HEK293T (cell line): ENCODE measurements at regions not wholly inside any gene's neighbourhood (a gene's known extent, or its start where the extent isn't known, plus 50 kb on each side); places are given as distances from the start of the nearest gene placed in this dataset.

Experiments
- CTCF ChIA-PET: fragments of 350-600 bp; formaldehyde crosslinking; extraction: SDS; loops from one replicate; lab custom pipeline; 2021; ENCODE audit warnings: antibody characterized with exemption, inconsistent platforms; lab: Yijun Ruan, JAX
- POLR2A ChIA-PET: fragments of 350-600 bp; formaldehyde crosslinking; extraction: SDS; loops from one replicate; lab custom pipeline; 2020; ENCODE audit warnings: antibody characterized with exemption, inconsistent platforms; lab: Yijun Ruan, JAX
- DNase-seq: peaks from one replicate; pipeline ENCODE4 v3.0.0; 2012; ENCODE audit warnings: mixed read lengths; ENCODE audit errors: extremely low spot score
- ARNT ChIP-seq: fragments of 450-650 bp; IDR thresholded peaks from 2 replicates; pipeline ENCODE4 v1.6.1; 2017; ENCODE audit warnings: mild to moderate bottlenecking
- BHLHE40 ChIP-seq: fragments of 450-650 bp; IDR thresholded peaks from 2 replicates; pipeline ENCODE4 v1.6.1; 2016; ENCODE audit warnings: mild to moderate bottlenecking, moderate library complexity, borderline replicate concordance
- CTBP1 ChIP-seq: fragments of 450-650 bp; IDR thresholded peaks from 2 replicates; pipeline ENCODE4 v1.6.1; 2016; ENCODE audit warnings: borderline replicate concordance
- ELF4 ChIP-seq: fragments of 450-650 bp; IDR thresholded peaks from 2 replicates; pipeline ENCODE4 v1.6.1; 2017; ENCODE audit warnings: antibody characterized with exemption
- FOXA1 ChIP-seq: fragments of 450-650 bp; IDR thresholded peaks from 2 replicates; pipeline ENCODE4 v1.6.1; 2016; ENCODE audit warnings: mild to moderate bottlenecking
- FOXK2 ChIP-seq: fragments of 450-650 bp; IDR thresholded peaks from 2 replicates; pipeline ENCODE4 v1.6.1; 2016; ENCODE audit warnings: mild to moderate bottlenecking
- FOXM1 ChIP-seq: fragments of 450-650 bp; IDR thresholded peaks from 2 replicates; pipeline ENCODE4 v1.6.1; 2017; ENCODE audit warnings: mild to moderate bottlenecking, borderline replicate concordance
- HDGF ChIP-seq: fragments of 450-650 bp; IDR thresholded peaks from 2 replicates; pipeline ENCODE4 v1.6.1; 2017; ENCODE audit warnings: antibody characterized with exemption, borderline replicate concordance
- L3MBTL2 ChIP-seq: fragments of 450-650 bp; conservative IDR thresholded peaks from 2 replicates; pipeline ENCODE4 v1.6.1; 2016; ENCODE audit warnings: mild to moderate bottlenecking
- LEF1 ChIP-seq: fragments of 450-650 bp; IDR thresholded peaks from 2 replicates; pipeline ENCODE4 v1.6.1; 2017; ENCODE audit warnings: mild to moderate bottlenecking, borderline replicate concordance
- NFRKB ChIP-seq: fragments of 450-650 bp; IDR thresholded peaks from 2 replicates; pipeline ENCODE4 v1.6.1; 2016; ENCODE audit warnings: mild to moderate bottlenecking, moderate library complexity
- PKNOX1 ChIP-seq: fragments of 450-650 bp; IDR thresholded peaks from 2 replicates; pipeline ENCODE4 v1.6.1; 2016
- SP1 ChIP-seq: fragments of 450-650 bp; IDR thresholded peaks from 2 replicates; pipeline ENCODE4 v1.6.1; 2017
- SUZ12 ChIP-seq: fragments of 450-650 bp; IDR thresholded peaks from 2 replicates; pipeline ENCODE4 v1.6.1; 2016; ENCODE audit warnings: mild to moderate bottlenecking
- TARDBP ChIP-seq: fragments of 450-650 bp; IDR thresholded peaks from 2 replicates; pipeline ENCODE4 v1.6.1; 2016
- ZNF384 ChIP-seq: fragments of 450-650 bp; IDR thresholded peaks from 2 replicates; pipeline ENCODE4 v1.6.1; 2016

- ChIA-PET CTCF (no interaction called here), POLR2A (no interaction called here)
Measured at GRCh38 chr3:180409170-180409569, 192.8 kb upstream of the TTC14 start.

GRCh38 chr3:180409883-180410282, 192.1 kb upstream of the TTC14 start:
- ChIA-PET CTCF (no interaction called here), POLR2A (no interaction called here)
- TF ChIP-seq SUZ12 (no peak), L3MBTL2 (no peak), ELF4 (no peak), HDGF (no peak), ARNT (no peak), FOXM1 (no peak), FOXA1 (no peak)
- no peak for DNase-seq

More at GRCh38 chr3:180409170-180409569, 192.8 kb upstream of the TTC14 start:
- DNase-seq, result no peak
- TF ChIP-seq ZNF384 (no peak), SP1 (no peak), TARDBP (no peak), FOXK2 (no peak), SUZ12 (no peak), HDGF (no peak), L3MBTL2 (no peak), LEF1 (no peak), NFRKB (no peak), ARNT (no peak), FOXA1 (no peak), ELF4 (no peak), FOXM1 (no peak), CTBP1 (no peak), BHLHE40 (no peak), PKNOX1 (no peak)

- ChIA-PET POLR2A (no interaction called here), CTCF (no interaction called here)
- TF ChIP-seq FOXA1, result no peak
- no peak for TF ChIP-seq FOXM1
- no peak for TF ChIP-seq ARNT
- TF ChIP-seq L3MBTL2, result no peak
- no peak for TF ChIP-seq NFRKB
- TF ChIP-seq CTBP1, result no peak
- no peak for TF ChIP-seq LEF1
- TF ChIP-seq BHLHE40, result no peak
- no peak for TF ChIP-seq PKNOX1
- no peak for DNase-seq
Measured at GRCh38 chr3:180414157-180414556, 187.8 kb upstream of the TTC14 start.

DNA sequence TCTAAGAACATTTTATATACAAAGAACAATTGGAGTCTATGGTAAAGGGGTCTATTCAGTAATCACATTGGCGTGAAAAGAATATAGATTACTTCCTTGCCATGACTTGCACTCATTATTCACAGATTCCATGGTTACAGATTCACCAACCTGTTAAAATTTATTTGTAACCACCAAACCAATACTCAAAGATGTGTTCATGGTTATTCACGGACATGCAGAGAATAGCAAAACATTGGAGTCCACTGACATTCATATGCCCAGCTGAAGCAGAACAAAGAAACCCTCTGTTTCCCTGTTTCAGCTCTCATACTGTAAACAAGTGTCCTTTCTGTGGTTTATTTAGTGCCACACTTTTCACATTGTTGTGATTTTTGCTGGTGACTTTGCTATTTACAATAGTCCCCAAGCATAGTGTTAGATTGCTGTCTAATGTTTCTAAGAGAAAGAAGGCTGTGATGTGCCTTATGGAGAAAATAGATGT, 185.8 kb upstream of the TTC14 start:
- POLR2A ChIA-PET, result no interaction called here
- TF ChIP-seq SUZ12 (no peak), NFRKB (no peak), PKNOX1 (no peak), ELF4 (no peak), SP1 (no peak), HDGF (no peak)
- CTCF ChIA-PET, result no interaction called here
- DNase-seq, result no peak

DNA sequence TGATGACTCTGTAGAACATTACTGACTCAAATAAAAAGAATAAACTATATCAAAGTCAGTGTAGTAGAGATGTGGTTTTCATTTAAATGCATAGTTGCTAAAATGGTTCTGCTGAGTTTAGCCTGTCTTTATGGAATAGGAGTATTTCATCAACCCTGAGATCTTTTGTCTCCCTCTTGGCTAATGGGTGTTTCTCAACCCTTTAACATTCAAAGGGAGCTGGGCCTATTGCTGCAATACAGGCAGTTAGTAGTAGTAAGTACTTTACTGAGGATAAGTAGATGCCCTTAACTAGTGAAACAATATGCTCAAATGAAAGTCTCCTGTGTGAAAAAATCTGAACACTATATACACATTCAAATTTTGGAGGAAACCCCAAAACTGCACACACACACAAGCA, 184.7 kb upstream of the TTC14 start:
- ChIA-PET POLR2A (no interaction called here), CTCF (no interaction called here)
- TF ChIP-seq PKNOX1, result no peak
- TF ChIP-seq SUZ12, result no peak
- no peak for TF ChIP-seq SP1
- TF ChIP-seq BHLHE40, result no peak
- no peak for TF ChIP-seq CTBP1
- no peak for TF ChIP-seq ZNF384
- TF ChIP-seq HDGF, result no peak
- TF ChIP-seq ARNT, result no peak
- TF ChIP-seq TARDBP, result no peak
- no peak for DNase-seq

- CTCF ChIA-PET, result no interaction called here
- no peak for DNase-seq
- POLR2A ChIA-PET, result no interaction called here
- TF ChIP-seq BHLHE40, result no peak
- TF ChIP-seq ZNF384, result no peak
- no peak for TF ChIP-seq SP1
- no peak for TF ChIP-seq TARDBP
- no peak for TF ChIP-seq ARNT
- no peak for TF ChIP-seq L3MBTL2
- no peak for TF ChIP-seq NFRKB
- no peak for TF ChIP-seq ELF4
- TF ChIP-seq HDGF, result no peak
- TF ChIP-seq LEF1, result no peak
- no peak for TF ChIP-seq FOXK2
- TF ChIP-seq PKNOX1, result no peak
Measured at GRCh38 chr3:180420016-180420415, 181.9 kb upstream of the TTC14 start.
